ENCODE measurements at regions not wholly inside any gene's neighbourhood (a gene's known extent, or its start where the extent isn't known, plus 50 kb on each side); places are given as distances from the start of the nearest gene placed in this dataset.
A peak's percentile ranks its signal among the peaks of the same experiment; 100 is the strongest.

- no peak for DNase-seq (ENCODE audit: low read depth, low spot score)
These were observed 170.6 kb upstream of the PKDCC start for GRCh38 chr2:41877114-41877678.

GRCh38 chr2:41878056-41878455 is 169.8 kb upstream of the PKDCC start:
- no peak for DNase-seq (ENCODE audit: low read depth, low spot score)

GRCh38 chr2:41878716-41879234 is 169.0 kb upstream of the PKDCC start:
- DNase-seq (ENCODE audit: low read depth, low spot score): no peak

GRCh38 chr2:41879235-41879916 is 168.4 kb upstream of the PKDCC start:
- DNase-seq (ENCODE audit: low read depth, low spot score): peak; percentile 53

GRCh38 chr2:41880561-41881243 is 167.1 kb upstream of the PKDCC start:
- no peak for DNase-seq (ENCODE audit: low read depth, low spot score)

- DNase-seq (ENCODE audit: low read depth, low spot score): no peak
These were observed 166.6 kb upstream of the PKDCC start for GRCh38 chr2:41881249-41881648.

- no peak for DNase-seq (ENCODE audit: low read depth, low spot score)
These were observed 163.1 kb upstream of the PKDCC start for GRCh38 chr2:41884718-41885117.

- DNase-seq (ENCODE audit: low read depth, low spot score): no peak
These were observed 161.6 kb upstream of the PKDCC start for GRCh38 chr2:41886145-41886664.

- DNase-seq (ENCODE audit: low read depth, low spot score): no peak
These were observed 161.1 kb upstream of the PKDCC start for GRCh38 chr2:41886757-41887156.

GRCh38 chr2:41890341-41890740 is 157.5 kb upstream of the PKDCC start:
- DNase-seq (ENCODE audit: low read depth, low spot score): no peak

- no peak for DNase-seq (ENCODE audit: low read depth, low spot score)
These were observed 155.3 kb upstream of the PKDCC start for GRCh38 chr2:41892476-41892875.

- DNase-seq (ENCODE audit: low read depth, low spot score): no peak
These were observed 153.1 kb upstream of the PKDCC start for GRCh38 chr2:41894563-41895333.

GRCh38 chr2:41895334-41895664 is 152.5 kb upstream of the PKDCC start:
- no peak for DNase-seq (ENCODE audit: low read depth, low spot score)

GRCh38 chr2:41896186-41896846 is 151.5 kb upstream of the PKDCC start:
- peak; percentile 42 for DNase-seq (ENCODE audit: low read depth, low spot score)

GRCh38 chr2:41899189-41899588 is 148.6 kb upstream of the PKDCC start:
- DNase-seq (ENCODE audit: low read depth, low spot score): no peak

GRCh38 chr2:41900101-41900577 is 147.7 kb upstream of the PKDCC start:
- no peak for DNase-seq (ENCODE audit: low read depth, low spot score)

GRCh38 chr2:41902897-41903296 is 144.9 kb upstream of the PKDCC start:
- no peak for DNase-seq (ENCODE audit: low read depth, low spot score)

GRCh38 chr2:41903474-41904135 is 144.2 kb upstream of the PKDCC start:
- no peak for DNase-seq (ENCODE audit: low read depth, low spot score)

- no peak for DNase-seq (ENCODE audit: low read depth, low spot score)
These were observed 143.4 kb upstream of the PKDCC start for GRCh38 chr2:41904459-41904858.

- DNase-seq (ENCODE audit: low read depth, low spot score): no peak
These were observed 142.1 kb upstream of the PKDCC start for GRCh38 chr2:41905597-41906337.

Data from ELF-1 (cell line).